ENCODE measurements at regions not wholly inside any gene's neighbourhood (a gene's known extent, or its start where the extent isn't known, plus 50 kb on each side); places are given as distances from the start of the nearest gene placed in this dataset.

DNA sequence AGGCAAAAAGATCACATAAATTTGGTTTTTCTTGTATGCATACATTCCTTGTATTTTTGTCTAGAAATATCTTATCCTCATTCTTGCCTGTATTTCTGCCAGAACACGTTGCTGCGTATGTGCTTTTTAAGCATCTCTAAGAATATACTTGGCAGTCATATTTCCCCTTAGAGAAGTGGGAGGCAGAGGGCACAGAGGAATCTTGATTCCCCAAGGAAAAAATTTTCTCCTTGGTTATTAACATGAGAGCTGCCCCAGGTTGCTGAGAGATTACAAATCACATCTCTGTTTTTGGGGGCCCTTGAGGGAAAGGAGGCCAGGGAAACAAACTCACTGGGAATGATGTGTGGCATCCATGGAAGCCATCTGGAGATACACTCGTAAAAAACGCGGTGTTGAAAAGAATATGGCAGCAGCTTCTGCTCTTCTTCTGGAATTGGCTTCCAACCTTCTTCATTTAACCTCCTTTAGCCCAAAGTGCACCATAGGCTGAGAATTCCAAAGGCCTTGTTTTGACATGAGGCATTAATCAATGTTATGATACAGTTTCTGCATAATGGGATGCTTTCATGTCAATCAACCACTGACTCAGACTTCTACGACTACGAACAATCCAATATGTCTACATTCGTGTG, 684.3 kb upstream of the SORCS1 start:
- TF ChIP-seq, protein P1, sequence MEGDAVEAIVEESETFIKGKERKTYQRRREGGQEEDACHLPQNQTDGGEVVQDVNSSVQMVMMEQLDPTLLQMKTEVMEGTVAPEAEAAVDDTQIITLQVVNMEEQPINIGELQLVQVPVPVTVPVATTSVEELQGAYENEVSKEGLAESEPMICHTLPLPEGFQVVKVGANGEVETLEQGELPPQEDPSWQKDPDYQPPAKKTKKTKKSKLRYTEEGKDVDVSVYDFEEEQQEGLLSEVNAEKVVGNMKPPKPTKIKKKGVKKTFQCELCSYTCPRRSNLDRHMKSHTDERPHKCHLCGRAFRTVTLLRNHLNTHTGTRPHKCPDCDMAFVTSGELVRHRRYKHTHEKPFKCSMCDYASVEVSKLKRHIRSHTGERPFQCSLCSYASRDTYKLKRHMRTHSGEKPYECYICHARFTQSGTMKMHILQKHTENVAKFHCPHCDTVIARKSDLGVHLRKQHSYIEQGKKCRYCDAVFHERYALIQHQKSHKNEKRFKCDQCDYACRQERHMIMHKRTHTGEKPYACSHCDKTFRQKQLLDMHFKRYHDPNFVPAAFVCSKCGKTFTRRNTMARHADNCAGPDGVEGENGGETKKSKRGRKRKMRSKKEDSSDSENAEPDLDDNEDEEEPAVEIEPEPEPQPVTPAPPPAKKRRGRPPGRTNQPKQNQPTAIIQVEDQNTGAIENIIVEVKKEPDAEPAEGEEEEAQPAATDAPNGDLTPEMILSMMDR (IDR thresholded peaks at IDR 0.05; ENCODE audit: low read length) = no peak
- TF ChIP-seq EZH2 (IDR thresholded peaks at IDR 0.05; ENCODE audit: borderline replicate concordance, low read length) = no peak

Data from OCI-LY1 (cell line).